AG20443 (cell line): ENCODE measurements at regions not wholly inside any gene's neighbourhood (a gene's known extent, or its start where the extent isn't known, plus 50 kb on each side); places are given as distances from the start of the nearest gene placed in this dataset.

Experiments used
- DNase-seq: peaks from one replicate; pipeline ENCODE4 v3.0.0; 2012; ENCODE audit warnings: low spot score, mixed read lengths

- DNase-seq, result no peak
Measured at GRCh38 chr1:224846119-224846907, 83.2 kb upstream of the DNAH14 start.

- no peak for DNase-seq
Measured at GRCh38 chr1:224850446-224850845, 79.0 kb upstream of the DNAH14 start.

DNA sequence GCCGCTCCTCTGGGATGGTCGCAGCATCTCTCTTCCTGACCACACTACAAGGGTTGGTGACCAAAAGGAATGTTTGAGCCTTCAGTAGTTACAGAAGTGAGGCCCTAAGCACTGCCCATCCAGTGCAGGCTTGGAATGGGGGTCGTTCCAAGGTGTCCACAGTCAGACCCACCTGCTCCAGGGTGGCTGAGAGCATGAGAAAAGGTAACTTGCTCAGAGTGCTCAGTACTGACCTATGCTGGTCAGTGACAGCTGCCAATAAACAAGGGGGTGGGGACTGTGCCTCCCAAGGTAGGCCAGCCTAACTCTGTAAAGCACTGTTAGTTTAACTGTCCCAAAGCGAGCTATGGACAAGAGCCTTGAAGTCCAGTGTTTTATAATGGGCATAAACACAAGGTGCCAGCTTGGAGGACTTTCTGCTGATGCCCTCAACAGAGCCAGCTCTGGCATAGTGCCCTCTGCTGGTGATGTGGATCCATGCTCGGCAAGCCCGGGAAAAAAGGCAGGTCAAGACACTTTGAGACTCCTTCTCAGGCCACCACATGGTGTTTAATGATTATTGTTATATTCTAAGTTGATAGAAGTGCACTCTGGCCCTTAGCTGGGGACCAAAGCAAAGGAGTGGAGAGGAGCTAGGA is 78.1 kb upstream of the DNAH14 start:
- DNase-seq, result peak; percentile 81

DNA sequence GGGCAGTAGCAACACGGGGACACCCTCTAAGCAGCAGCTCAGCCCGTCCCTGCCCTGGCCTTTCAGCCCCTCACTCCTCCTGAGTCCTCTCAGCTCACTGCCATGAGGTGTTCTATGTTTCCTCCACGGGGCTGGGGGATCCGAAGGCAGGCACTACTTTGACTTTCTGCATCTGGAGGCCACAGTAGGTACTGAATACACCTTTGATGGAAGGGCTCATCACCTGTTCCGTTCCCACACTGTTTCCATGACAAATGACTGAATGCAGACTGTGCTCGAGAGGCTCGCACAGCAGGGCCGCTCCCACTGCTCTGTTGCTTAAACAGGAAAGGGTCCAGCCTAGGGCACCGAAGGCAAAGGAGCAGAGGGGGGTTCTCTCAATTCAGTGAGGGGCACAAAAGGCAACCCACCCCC is 77.6 kb upstream of the DNAH14 start:
- DNase-seq, result no peak

GRCh38 chr1:224852901-224853568 is 76.4 kb upstream of the DNAH14 start:
- DNase-seq, result peak; percentile 63

DNA sequence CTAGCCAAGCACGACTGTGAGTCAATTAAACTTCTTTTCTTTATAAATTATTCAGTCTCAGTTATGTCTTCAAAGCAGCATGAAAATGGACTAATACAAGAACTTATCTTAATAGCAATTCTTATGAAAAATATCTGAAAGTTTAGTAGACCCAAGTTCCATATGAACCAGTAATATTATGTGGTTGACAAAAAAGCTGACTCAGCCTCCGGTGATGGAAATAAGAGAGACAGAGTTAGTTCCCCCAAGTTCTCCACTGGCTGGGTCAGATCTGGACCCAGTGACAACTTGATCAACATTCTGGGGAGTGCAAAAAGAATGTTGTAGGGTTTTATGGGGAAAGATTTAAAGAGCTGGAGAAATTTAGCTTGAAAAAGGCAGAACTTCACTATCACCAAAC is 72.5 kb upstream of the DNAH14 start:
- no peak for DNase-seq

- no peak for DNase-seq
Measured at GRCh38 chr1:224859651-224860050, 69.8 kb upstream of the DNAH14 start.

DNA sequence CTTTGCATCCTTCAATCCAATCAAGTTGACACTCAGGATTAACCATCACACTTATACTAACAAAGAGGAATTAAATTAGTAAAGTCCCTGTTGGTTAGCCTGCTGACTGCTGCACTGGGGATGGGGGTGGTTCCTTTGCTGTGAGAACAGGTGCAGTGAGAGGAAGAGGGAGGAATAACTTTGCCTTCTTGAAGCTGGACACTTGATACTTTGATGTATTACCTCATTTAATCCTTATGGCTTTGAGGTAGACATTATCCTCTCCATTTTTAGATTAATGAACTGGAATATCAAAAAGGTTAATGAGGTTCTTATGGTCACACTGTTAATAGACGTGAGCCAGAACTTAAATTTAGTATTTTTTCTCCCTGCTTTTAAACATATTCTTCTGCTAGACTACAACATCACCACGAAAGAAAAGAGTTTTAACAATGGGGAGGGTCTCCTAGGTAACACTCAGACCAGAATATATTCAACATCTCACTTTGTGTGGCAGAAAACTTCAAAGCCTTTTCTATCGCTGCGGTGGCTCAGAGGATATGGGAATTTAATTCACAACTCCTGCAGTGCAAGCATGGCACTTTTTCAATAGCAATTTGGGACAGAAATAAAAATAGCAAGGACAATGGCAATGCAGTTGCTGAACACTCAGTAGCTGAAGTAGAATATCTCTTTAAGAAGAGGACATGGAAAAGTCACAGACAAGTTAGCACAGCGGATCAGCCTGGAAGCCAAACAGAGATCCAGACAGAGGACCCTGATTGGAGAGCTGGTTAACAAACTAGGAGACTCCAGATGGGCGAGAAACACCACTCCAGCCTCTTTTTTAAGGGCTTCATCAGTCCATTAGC is 68.8 kb upstream of the DNAH14 start:
- no peak for DNase-seq

DNA sequence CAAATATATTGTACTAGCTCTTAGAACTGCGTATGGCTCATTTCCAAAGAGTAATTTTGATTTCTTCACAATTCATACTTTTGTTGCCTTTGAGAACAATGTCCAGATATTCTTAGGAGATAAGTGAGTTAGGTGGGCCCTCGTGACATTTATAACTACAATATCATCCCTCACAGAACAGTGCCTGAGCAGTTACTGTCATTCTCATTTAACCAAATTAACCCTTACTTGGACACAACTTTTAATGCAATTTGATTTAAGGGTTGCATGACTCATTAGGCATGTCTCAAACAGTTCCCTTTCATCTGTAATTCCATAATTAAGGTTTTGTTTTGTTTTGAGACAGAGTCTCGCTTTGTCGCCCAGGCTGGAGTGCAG is 68.1 kb upstream of the DNAH14 start:
- DNase-seq, result no peak

- no peak for DNase-seq
Measured at GRCh38 chr1:224863486-224863885, 66.0 kb upstream of the DNAH14 start.

- peak; percentile 55 for DNase-seq
Measured at GRCh38 chr1:224864006-224864405, 65.5 kb upstream of the DNAH14 start.

GRCh38 chr1:224865510-224865909 is 64.0 kb upstream of the DNAH14 start:
- no peak for DNase-seq

DNA sequence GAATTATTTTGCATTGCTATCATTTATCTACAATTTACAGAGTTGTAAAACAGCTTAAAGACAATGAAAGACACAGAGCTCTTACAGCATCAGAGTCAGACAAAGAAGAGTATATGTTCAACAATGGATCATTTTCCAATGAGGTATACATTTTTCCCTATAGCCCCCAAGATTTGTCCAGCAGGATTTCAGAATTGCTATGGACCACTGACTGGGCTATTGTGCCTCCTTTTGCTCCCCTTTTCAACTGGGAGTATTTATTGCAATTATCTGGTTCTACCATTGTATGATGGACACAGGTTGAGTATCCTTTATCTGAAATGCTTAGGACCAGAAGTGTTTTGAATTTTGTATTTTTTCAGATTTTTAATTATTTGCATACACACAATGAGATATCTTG is 62.5 kb upstream of the DNAH14 start:
- no peak for DNase-seq

DNA sequence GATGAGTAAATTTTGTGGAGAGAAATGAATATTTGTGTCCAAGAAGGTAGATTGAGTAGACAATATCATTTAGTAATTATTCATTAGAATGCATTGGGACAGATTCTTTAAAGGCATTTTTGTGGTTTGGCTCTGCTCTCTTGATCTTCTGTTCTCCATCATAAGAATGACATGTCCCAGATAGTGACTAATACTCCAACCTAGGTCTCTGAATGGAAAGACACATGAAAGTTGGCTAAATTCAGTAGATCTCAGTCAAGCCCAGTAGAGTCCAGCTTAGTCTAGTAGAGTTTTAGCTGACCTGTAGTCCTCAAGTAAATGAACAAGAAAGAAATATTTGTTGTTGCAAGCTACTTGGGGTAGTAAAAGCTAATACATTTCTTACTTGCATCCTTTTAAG is 61.8 kb upstream of the DNAH14 start:
- no peak for DNase-seq

DNA sequence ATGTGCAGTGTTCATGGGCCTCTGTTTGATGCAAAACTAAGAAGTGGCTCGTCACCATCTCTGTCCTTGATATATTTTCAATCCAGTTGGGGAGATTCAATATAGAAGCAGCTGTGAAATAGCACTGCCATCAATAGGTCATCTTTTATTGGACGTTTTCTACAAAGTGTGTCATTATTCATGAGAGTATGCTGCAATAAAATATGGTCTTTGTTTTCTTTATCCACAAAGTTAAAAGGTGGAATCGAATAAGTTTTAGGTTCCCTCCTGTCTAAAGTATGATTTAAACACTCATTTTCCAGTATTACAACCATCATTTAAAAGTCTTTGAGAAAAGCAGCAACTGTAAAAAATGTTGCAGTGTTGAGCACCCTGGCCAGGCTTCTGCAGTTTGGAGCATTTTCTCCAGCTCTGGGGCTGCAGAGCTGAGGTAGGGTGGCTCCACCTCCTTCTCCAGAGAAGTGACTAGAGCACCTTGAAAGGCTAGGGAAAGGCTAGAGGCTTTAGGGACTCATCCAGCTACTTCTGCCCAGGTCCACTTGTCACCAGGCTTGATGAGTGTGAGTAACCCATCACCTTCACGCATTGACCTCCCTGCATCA is 56.5 kb upstream of the DNAH14 start:
- no peak for DNase-seq

DNA sequence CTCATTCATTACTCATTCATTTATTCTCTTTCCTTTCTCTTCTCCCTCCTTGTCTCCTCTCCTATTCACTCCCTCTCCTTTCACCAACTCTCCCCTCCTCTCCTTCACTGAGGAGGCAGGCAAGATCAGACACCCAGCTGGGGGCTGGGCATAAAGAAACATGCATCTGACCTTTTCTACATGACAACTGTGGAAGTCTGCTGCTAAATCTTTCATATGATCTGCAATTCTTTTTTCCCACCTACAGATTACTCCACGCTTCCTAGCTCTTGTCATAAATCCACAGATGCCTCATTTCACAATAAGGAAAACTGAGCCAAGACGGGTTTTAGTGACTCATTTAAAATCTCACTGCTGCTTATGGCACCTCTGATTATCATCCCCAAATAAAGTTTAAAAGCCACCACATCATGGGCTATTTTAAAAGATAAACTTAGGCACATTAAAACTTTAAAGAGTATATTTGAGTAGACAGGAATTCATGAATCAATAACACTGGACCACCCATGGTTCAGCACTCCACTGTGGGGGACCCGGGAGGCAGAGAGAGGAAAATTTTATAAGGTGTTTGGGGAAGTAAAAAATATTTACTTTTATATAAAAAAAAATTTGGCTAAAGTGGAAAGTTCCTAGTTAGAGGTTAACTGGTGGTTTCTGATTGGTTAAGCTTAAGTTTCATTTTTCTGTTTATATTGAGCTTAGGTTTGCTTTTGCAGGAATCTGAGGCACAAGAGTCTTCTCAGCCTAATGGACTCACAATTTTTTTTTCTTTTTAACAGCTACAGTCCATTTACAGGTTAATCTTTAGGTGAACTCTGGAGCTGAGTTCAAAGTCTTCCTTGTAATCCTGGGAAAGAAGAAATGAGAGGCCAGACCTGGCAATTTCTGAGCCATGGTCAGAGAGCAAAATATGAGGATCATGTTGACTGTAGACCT is 55.8 kb upstream of the DNAH14 start:
- DNase-seq, result peak; percentile 60

DNA sequence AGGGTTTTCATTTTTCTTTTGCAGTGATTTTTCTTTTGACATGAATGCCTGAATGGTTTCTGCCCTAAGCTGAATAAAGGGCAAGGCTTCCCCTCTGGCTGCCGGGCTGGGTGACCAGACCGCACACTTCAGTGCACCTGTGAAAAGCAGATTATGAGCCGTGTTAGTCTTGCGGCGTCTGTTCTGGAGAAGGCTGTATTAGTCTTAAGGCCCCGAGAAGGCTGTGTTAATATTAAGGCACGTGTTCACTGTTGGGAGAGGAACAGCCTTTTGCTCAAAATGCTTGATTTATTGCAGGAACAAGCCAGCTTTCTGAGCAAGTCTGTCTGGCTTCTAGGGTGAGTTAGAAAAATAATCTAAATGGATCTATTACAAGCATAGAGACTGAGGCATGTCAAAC is 54.7 kb upstream of the DNAH14 start:
- DNase-seq, result no peak

DNA sequence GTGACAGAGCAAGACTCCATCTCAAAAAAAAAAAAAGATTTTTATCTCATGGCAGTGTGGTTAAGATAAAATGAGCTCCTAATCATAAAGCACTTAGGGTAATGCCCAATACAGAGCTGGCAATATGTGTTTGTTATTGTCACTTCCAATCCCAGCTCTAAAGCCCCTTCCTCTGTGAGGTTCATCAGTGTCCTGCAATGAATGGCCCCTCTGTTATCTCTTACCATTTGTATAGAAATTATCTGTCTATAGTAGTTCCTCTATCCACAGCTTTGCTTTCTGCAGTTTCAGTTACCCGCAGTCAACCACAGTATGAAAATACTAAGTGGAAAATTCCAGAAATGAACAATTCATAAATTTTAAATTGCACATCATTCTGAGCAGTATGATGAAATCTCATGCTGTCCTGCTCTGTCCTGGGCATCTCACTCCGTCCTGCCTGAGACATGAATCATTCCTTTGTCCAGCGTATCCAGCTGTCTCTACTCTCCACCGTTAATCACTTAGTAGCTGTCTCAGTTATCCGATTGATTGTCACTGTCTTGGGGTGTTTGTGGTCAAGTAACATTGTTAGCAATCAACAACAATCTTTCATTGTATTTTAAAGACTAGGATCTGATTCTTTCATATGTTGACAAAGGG is 50.2 kb upstream of the DNAH14 start:
- DNase-seq, result peak; percentile 71
